Pancreas (tissue), 10 donors: ENCODE measurements at regions not wholly inside any gene's neighbourhood (a gene's known extent, or its start where the extent isn't known, plus 50 kb on each side); places are given as distances from the start of the nearest gene placed in this dataset.
"Not testable (repeated sequence)": the region's sequence is repeated elsewhere in the genome, so short reads cannot be mapped to it uniquely, and the experiment has no call there.

ENCODE experiments used
- ATAC-seq, 4 donors: fragments of 200-7000 bp; cut with Tn5 transposase; one replicate each; pipeline versions ENCODE4 v1.8.0 to v1.9.1; 2020; ENCODE audit warnings: mild to moderate bottlenecking in 4 of 4, moderate library complexity in 4 of 4
- DNase-seq, 6 donors: peaks; one replicate each; pipeline ENCODE4 v3.0.0-alpha.2; 2020
- FAIRE-seq: peaks from 2 replicates; lab custom pipeline; 2012; peaks lifted over from hg19 to GRCh38; lab: Jason Lieb, UNC
- H3K27ac ChIP-seq, 4 donors: fragments of 200-600 bp; sonication (generic); 1 replicate in 3 of 4; 2 replicates in 1 of 4; pipeline versions ENCODE4 v1.5.0 to v1.8.0; 2020
- H3K27me3 ChIP-seq, 4 donors: fragments of 200-600 bp; one replicate each; pipeline ENCODE4 v1.8.0; 2021
- H3K36me3 ChIP-seq, 3 donors: fragments of 200-600 bp; sonication (generic) in 1 of 3; one replicate each; pipeline versions ENCODE4 v1.5.0 to v1.8.0; 2020 to 2021
- H3K4me1 ChIP-seq, 3 donors: fragments of 200-600 bp; one replicate each; pipeline ENCODE4 v1.8.0; 2021
- H3K4me3 ChIP-seq, 4 donors: fragments of 200-600 bp; sonication (generic) in 2 of 4; one replicate each; pipeline versions ENCODE4 v1.5.0 to v1.8.0; 2020 to 2021
- H3K9me3 ChIP-seq, 4 donors: fragments of 200-600 bp; one replicate each; pipeline ENCODE4 v1.8.0; 2021
- WGBS, 2 donors: extraction: QIAGEN DNeasy Blood & Tissue Kit; methylation state at CpG; one replicate each; pipeline ENCODE4 v1.1.7; 2013; 5-methylcytosine and 5-hydroxymethylcytosine counted together
- intact Hi-C, 3 donors: fragments of 100-400 bp; cut with DNase I; formaldehyde crosslinking; loops; one replicate each; pipeline versions ENCODE4 v1.11.1 to v1.14.2; 2022
- donor health status: healthy with polysubstance abuse.
- donor health status: DM: no; HTN: no; CAD: no; lungs with moderate emphysema.
- donor health status: DM: no; HTN: no; CAD: no.
- donor health status: control.
- donor health status: control.
- donor health status: Bipolar disorder and iron deficiency.
- donor health status: DM: yes; HTN: yes; CAD: no.
- donor health status: DM: no; HTN: no; CAD: no.
- donor health status: DM: no; HTN: no; CAD: no.
- donor health status: DM: yes; HTN: yes; CAD: no.

GRCh38 chr15:31705076-31705678 is 325.1 kb upstream of the CHRNA7 start:
- H3K36me3 ChIP-seq, H3K9me3 ChIP-seq, H3K27ac ChIP-seq, DNase-seq, H3K27me3 ChIP-seq, FAIRE-seq, H3K4me3 ChIP-seq, intact Hi-C loops, H3K4me1 ChIP-seq: not testable (repeated sequence)
- WGBS, 2 donors: 50 to 62% methylated on average over 2 to 3 of the region's 7 CpGs
- peak in 3 of 4 donors; percentile 40 to 50 (median 47) for ATAC-seq

- H3K36me3 ChIP-seq, ATAC-seq, H3K27ac ChIP-seq, H3K4me3 ChIP-seq, intact Hi-C loops, FAIRE-seq, DNase-seq, H3K9me3 ChIP-seq, H3K27me3 ChIP-seq, H3K4me1 ChIP-seq: not testable (repeated sequence)
- 83 to 89% methylated on average over 2 to 3 of the region's 8 CpGs for WGBS, 2 donors
These were observed 322.2 kb upstream of the CHRNA7 start for GRCh38 chr15:31707944-31708702.

DNA sequence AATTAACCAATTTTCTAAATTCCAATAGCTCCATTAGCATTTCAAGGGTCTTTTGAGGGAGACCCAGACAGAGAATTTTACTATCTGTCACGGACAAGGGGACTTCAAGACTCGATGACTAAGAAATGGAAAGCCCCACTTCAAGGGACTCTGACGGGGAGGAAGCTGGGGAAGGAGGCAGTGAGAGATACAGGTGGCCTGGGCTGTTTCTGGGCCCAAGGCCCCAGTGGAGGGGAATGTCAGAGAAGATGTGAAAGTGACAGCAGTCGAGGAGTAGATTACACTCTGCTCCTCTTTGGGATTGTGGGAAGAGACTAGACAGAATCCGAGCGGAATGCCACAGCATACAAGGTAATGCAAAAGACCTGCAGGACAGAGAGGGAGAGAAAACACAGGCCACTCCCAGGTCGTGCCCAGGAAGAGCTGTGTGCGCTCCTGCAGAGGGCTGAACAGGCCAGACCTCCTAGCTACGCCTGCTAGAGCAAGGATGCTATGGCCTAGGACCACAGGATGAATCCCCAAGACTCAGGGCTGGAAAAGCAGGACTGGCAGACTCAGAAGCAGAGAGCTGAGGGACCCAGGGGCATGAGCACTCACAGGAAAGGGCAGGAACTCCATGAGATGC is 321.5 kb upstream of the CHRNA7 start:
- H3K36me3 ChIP-seq, H3K9me3 ChIP-seq, H3K4me3 ChIP-seq, intact Hi-C loops, DNase-seq, H3K4me1 ChIP-seq, H3K27me3 ChIP-seq, FAIRE-seq, ATAC-seq, H3K27ac ChIP-seq: not testable (repeated sequence)
- 68 to 69% methylated on average over 5 to 6 of the region's 9 CpGs for WGBS, 2 donors

DNA sequence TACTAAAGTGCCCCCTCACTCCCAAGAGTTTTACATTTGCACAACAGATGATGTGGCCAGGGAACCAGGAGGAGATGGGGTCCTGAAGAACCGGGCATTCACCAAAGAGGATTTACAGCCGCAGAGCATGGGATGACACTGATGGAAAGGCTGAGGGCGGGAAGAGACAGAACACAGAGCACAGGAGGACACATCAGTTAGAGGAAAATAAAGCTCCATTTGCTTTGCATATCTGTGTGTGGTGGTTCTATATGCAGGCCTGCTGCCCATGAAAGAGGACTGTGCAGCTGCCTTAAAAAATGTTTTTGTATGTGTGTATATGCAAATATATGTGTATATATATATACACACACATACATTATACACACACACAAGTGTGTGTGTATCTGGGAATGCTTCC is 320.8 kb upstream of the CHRNA7 start:
- H3K27me3 ChIP-seq, ATAC-seq, H3K9me3 ChIP-seq, H3K27ac ChIP-seq, DNase-seq, intact Hi-C loops, H3K36me3 ChIP-seq, H3K4me1 ChIP-seq, H3K4me3 ChIP-seq, FAIRE-seq: not testable (repeated sequence)
- 85 to 98% methylated on average over 2 of the region's 3 CpGs for WGBS, 2 donors

- WGBS, 2 donors: 52 to 86% methylated on average over 4 of the region's 4 CpGs
- H3K27me3 ChIP-seq, FAIRE-seq, H3K36me3 ChIP-seq, H3K4me1 ChIP-seq, DNase-seq, H3K9me3 ChIP-seq, intact Hi-C loops, H3K27ac ChIP-seq, H3K4me3 ChIP-seq: not testable (repeated sequence)
- peak in 1 of 4 donors; percentile 81 for ATAC-seq
These were observed 319.5 kb upstream of the CHRNA7 start for GRCh38 chr15:31710806-31711205.

DNA sequence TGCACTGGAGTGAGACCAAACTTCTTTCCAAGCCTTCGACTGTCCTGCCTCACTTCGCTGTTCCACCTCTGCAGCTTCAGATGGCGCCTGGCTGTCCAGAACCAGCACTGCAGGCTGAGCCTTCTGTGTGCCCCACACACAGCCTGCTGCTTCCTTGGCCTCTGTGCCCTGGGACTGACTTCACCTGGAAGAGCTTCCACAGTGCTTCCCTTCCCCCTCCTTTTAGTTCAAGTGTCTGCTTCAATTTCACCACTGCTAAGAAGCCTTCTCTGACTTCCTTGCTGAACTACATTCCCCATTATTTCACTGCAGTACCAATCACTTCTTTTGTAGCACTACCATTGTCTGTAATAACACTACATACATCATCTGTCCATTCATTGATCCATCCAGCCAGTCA is 315.1 kb upstream of the CHRNA7 start:
- H3K27me3 ChIP-seq, H3K4me3 ChIP-seq, H3K27ac ChIP-seq, FAIRE-seq, H3K9me3 ChIP-seq, DNase-seq, intact Hi-C loops, ATAC-seq, H3K4me1 ChIP-seq, H3K36me3 ChIP-seq: not testable (repeated sequence)
- WGBS, 2 donors: 47 to 50% methylated on average over 2 of the region's 3 CpGs

DNA sequence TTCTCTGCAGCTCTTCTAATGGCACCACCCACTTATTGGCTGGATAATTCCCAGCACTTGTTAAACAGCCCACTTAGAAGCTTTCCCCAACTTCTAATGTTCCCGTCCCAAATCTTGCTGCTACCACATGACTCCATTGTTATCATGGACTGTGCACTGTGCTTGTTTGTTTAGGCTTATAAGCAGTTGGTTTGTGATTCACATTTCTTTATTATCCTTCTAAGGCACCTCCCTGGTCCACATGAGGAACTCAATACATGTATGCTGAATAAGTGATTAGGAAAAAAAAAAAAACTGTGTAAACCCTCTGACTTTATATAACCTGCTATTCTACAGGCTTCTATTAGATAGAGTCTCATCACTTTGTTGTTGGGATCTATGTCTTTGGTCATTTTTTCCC is 311.7 kb upstream of the CHRNA7 start:
- WGBS, 2 donors: 46% methylated on average over 1 of the region's 1 CpG; no CpG with 5 or more reads in 1 of the 2 donors
- intact Hi-C loops, ATAC-seq: not testable (repeated sequence)

DNA sequence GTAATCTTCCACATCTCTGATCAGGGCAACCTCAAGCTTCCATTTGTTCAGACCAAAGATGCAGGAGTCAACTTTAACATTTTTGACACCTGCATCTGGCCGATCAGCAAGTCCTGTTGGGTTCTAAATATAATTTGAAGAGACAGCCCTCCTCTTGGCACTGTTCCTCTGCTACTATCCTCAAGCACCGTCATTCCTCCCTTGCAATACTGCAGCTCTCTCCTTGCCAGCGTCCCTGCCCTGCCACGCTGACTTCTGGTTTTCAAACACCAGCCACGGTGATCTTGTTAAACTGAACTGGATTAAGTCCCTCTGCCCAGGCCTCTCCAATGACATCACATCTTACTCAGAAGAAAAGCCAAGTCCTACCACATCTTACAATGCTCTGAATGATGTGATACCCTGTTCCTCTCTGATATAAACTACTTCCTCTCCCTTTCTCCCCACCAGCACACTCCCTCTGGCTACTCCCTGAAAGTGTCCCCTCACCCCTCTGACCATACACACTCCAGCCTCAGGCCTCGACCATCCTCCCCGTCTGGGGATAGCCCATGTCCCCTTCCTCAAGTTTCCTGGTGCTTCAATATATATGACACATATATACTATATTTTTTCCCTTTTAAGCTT is 310.8 kb upstream of the CHRNA7 start:
- H3K36me3 ChIP-seq, DNase-seq, H3K4me3 ChIP-seq, intact Hi-C loops, H3K27me3 ChIP-seq, FAIRE-seq, ATAC-seq, H3K4me1 ChIP-seq, H3K9me3 ChIP-seq, H3K27ac ChIP-seq: not testable (repeated sequence)
- WGBS, 2 donors: 52 to 56% methylated on average over 6 to 7 of the region's 7 CpGs

More for the DNA sequence above, 311.7 kb upstream of the CHRNA7 start:
- H3K27me3 ChIP-seq, H3K27ac ChIP-seq, H3K4me3 ChIP-seq, H3K36me3 ChIP-seq, H3K4me1 ChIP-seq, H3K9me3 ChIP-seq, FAIRE-seq, DNase-seq: not testable (repeated sequence)

DNA sequence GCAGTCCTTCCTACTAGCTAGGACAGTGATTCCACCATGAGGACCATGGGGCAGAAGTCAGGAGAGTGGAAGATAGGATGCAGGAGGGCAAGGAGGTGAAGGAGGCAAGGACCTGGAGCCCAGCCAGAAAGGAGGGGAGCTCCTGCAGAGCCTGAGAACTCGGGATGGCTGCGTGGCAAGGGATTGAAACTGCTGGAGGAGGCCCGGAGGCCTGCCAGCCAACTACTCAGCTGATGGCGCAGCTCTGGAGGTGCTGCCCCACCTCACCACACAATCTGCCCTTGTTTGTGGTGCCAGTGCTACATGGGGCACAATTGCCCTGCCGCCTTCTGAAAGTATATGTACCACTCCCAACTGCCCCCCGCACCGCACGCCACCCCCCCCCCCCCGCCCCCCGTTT is 307.3 kb upstream of the CHRNA7 start:
- H3K36me3 ChIP-seq, intact Hi-C loops, H3K4me3 ChIP-seq, ATAC-seq, H3K9me3 ChIP-seq, DNase-seq, H3K4me1 ChIP-seq, H3K27ac ChIP-seq, FAIRE-seq, H3K27me3 ChIP-seq: not testable (repeated sequence)
- WGBS, 2 donors: 92 to 100% methylated on average over 9 to 10 of the region's 10 CpGs

- H3K36me3 ChIP-seq, H3K4me3 ChIP-seq, H3K27me3 ChIP-seq, H3K9me3 ChIP-seq, FAIRE-seq, H3K4me1 ChIP-seq, intact Hi-C loops, H3K27ac ChIP-seq, ATAC-seq, DNase-seq: not testable (repeated sequence)
- 82 to 86% methylated on average over 5 of the region's 5 CpGs for whole genome bisulfite sequencing, 2 donors
These were observed 305.4 kb upstream of the CHRNA7 start for GRCh38 chr15:31724903-31725302.

- H3K36me3 ChIP-seq, H3K27me3 ChIP-seq, ATAC-seq, DNase-seq, H3K27ac ChIP-seq, H3K4me1 ChIP-seq, H3K4me3 ChIP-seq, intact Hi-C loops, FAIRE-seq, H3K9me3 ChIP-seq: not testable (repeated sequence)
- WGBS, 2 donors: 70 to 82% methylated on average over 3 of the region's 3 CpGs
These were observed 304.7 kb upstream of the CHRNA7 start for GRCh38 chr15:31725619-31726018.
